GM23248 (cell line): ENCODE measurements at regions not wholly inside any gene's neighbourhood (a gene's known extent, or its start where the extent isn't known, plus 50 kb on each side); places are given as distances from the start of the nearest gene placed in this dataset.

ENCODE experiments used
- DNase-seq: peaks from one replicate; pipeline ENCODE4 v3.0.0-alpha.2; 2015
- H2AFZ ChIP-seq: fragments of 200-600 bp; sonication (generic); 2 replicates; pipeline ENCODE4 v1.6.1; 2016; ENCODE audit warnings: antibody characterized with exemption
- H3F3A ChIP-seq: fragments of 200-600 bp; sonication (generic); 2 replicates; pipeline ENCODE4 v1.6.1; 2016; ENCODE audit warnings: mild to moderate bottlenecking, antibody characterized with exemption, mixed run types; ENCODE audit not compliant: insufficient read depth
- H3K27ac ChIP-seq: fragments of 200-600 bp; sonication (generic); 2 replicates; pipeline ENCODE4 v1.5.1; 2016; ENCODE audit warnings: mild to moderate bottlenecking
- H3K27me3 ChIP-seq: fragments of 200-600 bp; sonication (generic); replicated peaks from 2 replicates; pipeline ENCODE4 v1.6.1; 2016; ENCODE audit warnings: mild to moderate bottlenecking; ENCODE audit not compliant: insufficient read depth
- H3K36me3 ChIP-seq: fragments of 200-600 bp; sonication (generic); 2 replicates; pipeline ENCODE4 v1.6.1; 2016; ENCODE audit warnings: low read depth, mild to moderate bottlenecking
- H3K4me1 ChIP-seq: fragments of 200-600 bp; sonication (generic); 2 replicates; pipeline ENCODE4 v1.6.1; 2016; ENCODE audit warnings: mild to moderate bottlenecking; ENCODE audit not compliant: insufficient read depth
- H3K4me2 ChIP-seq: fragments of 200-600 bp; sonication (generic); one replicate; pipeline ENCODE4 v1.6.1; 2016; ENCODE audit warnings: mild to moderate bottlenecking; ENCODE audit not compliant: unreplicated experiment
- H3K4me3 ChIP-seq: fragments of 200-600 bp; sonication (generic); 2 replicates; pipeline ENCODE4 v1.5.1; 2016; ENCODE audit warnings: mild to moderate bottlenecking
- H3K79me2 ChIP-seq: fragments of 200-600 bp; sonication (generic); 2 replicates; pipeline ENCODE4 v1.6.1; 2016; ENCODE audit warnings: mild to moderate bottlenecking; ENCODE audit not compliant: insufficient read depth
- H3K9ac ChIP-seq: fragments of 200-600 bp; sonication (generic); 2 replicates; pipeline ENCODE4 v1.6.1; 2016; ENCODE audit warnings: mild to moderate bottlenecking
- H3K9me2 ChIP-seq: fragments of 200-600 bp; sonication (generic); 2 replicates; pipeline ENCODE4 v1.6.1; 2016; ENCODE audit warnings: mixed run types, mild to moderate bottlenecking, moderate library complexity; ENCODE audit not compliant: insufficient read depth
- H3K9me3 ChIP-seq: fragments of 200-600 bp; sonication (generic); one replicate; pipeline ENCODE4 v1.6.1; 2017; ENCODE audit warnings: low read depth
- H4K20me1 ChIP-seq: fragments of 200-600 bp; sonication (generic); 2 replicates; pipeline ENCODE4 v1.6.0; 2016; ENCODE audit not compliant: insufficient read depth
- EZH2 ChIP-seq: fragments of 200-600 bp; sonication (generic); IDR thresholded peaks from 2 replicates; pipeline ENCODE4 v1.6.1; 2018; ENCODE audit warnings: antibody characterized with exemption, mild to moderate bottlenecking; ENCODE audit not compliant: insufficient read depth, poor library complexity, severe bottlenecking
- EZH2phosphoT487 ChIP-seq: fragments of 200-600 bp; sonication (generic); IDR thresholded peaks from 2 replicates; pipeline ENCODE4 v1.6.1; 2018; ENCODE audit warnings: antibody characterized with exemption, moderate library complexity, mild to moderate bottlenecking, low read depth; ENCODE audit not compliant: insufficient read depth
- WGBS, 2 experiments: methylation state at CpG; one replicate each; pipeline ENCODE4 v1.1.6; 2015 to 2017; ENCODE audit warnings: low lambda C conversion rate in 2 of 2, low coverage in 1 of 2; ENCODE audit errors: missing lambda C conversion rate in 2 of 2; 5-methylcytosine and 5-hydroxymethylcytosine counted together
- in situ Hi-C: fragments of 300-500 bp; cut with MboI; formaldehyde crosslinking; loops from 2 replicates; pipeline ENCODE4 v1.15.0; 2020

DNA sequence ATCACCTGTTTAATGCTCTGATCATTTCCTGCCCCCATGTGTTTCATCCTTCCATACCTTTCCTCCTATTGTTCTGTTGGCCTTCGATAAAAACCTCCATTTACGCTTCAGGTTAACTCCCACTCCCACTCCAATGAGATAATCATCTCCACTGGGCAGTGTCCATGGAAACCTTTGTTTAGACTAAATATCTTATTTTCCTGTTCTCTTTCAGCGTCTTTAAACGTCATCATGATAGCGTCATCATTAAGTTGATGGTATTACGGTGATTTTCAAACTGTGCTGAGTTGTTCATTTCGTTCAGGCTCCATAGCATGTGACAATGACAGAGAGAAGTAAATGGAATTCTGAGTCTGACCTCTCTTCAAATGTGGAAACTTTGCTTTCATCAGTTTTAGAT is 970.5 kb upstream of the SLC35B3 start:
- TF ChIP-seq EZH2phosphoT487 (no peak), EZH2 (no peak)
- peaks cover 8% of the 10 kb centered on the region for H3F3A ChIP-seq
- peaks cover 26% of the 10 kb centered on the region for H3K4me1 ChIP-seq
- no peaks in the 10 kb centered on the region for H4K20me1 ChIP-seq
- no peaks in the 10 kb centered on the region for H3K79me2 ChIP-seq
- no peak for DNase-seq
- no peaks in the 10 kb centered on the region for H3K27me3 ChIP-seq
- H3K4me2 ChIP-seq, result no peak overlapping the region
- H3K27ac ChIP-seq, result no peak overlapping the region
- no peaks in the 10 kb centered on the region for H3K9me2 ChIP-seq
- in situ Hi-C loops, result no loop called here
- no peak overlapping the region for H3K9ac ChIP-seq
- no peaks in the 10 kb centered on the region for H3K9me3 ChIP-seq
- 88 to 90% methylated on average over 7 of the region's 7 CpGs for WGBS, 2 experiments
- H3K36me3 ChIP-seq, result no peaks in the 10 kb centered on the region
- no peak overlapping the region for H3K4me3 ChIP-seq
- H2AFZ ChIP-seq, result no peak overlapping the region

DNA sequence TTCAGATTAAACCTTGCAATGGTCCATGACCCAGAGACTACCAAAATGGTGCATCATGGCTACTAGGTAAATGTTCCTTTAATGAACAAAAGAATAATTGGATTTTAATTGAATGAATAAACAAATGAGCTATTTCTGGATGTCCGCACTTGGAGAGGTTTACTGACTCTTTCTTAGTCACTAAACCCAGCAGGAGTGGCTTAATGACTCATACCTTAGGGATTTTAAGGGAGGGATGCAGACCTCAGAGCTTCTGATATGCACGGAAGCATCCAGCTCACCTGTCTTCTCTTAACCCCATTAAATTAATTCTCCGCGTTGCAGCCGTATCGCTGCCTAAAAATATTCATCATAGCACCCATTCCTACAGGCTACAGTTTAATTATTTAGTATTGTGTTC is 970.0 kb upstream of the SLC35B3 start:
- Histone ChIP-seq H3F3A (peaks cover 8% of the 10 kb centered on the region), H3K36me3 (no peaks in the 10 kb centered on the region), H4K20me1 (no peaks in the 10 kb centered on the region), H3K9me3 (no peaks in the 10 kb centered on the region), H3K27me3 (no peaks in the 10 kb centered on the region), H2AFZ (no peak overlapping the region), H3K79me2 (no peaks in the 10 kb centered on the region), H3K9ac (no peak overlapping the region), H3K4me1 (peaks cover 26% of the 10 kb centered on the region), H3K27ac (0 out of 2 replicates have a peak overlapping the region, but pooled peaks have one; percentile 3), H3K4me3 (no peak overlapping the region), H3K4me2 (peak overlapping the region; percentile 46), H3K9me2 (no peaks in the 10 kb centered on the region)
- WGBS, 2 experiments, result 46 to 52% methylated on average over 6 of the region's 6 CpGs
- in situ Hi-C loops, result no loop called here
- DNase-seq, result peak; percentile 86
- TF ChIP-seq EZH2phosphoT487 (no peak), EZH2 (no peak)

DNA sequence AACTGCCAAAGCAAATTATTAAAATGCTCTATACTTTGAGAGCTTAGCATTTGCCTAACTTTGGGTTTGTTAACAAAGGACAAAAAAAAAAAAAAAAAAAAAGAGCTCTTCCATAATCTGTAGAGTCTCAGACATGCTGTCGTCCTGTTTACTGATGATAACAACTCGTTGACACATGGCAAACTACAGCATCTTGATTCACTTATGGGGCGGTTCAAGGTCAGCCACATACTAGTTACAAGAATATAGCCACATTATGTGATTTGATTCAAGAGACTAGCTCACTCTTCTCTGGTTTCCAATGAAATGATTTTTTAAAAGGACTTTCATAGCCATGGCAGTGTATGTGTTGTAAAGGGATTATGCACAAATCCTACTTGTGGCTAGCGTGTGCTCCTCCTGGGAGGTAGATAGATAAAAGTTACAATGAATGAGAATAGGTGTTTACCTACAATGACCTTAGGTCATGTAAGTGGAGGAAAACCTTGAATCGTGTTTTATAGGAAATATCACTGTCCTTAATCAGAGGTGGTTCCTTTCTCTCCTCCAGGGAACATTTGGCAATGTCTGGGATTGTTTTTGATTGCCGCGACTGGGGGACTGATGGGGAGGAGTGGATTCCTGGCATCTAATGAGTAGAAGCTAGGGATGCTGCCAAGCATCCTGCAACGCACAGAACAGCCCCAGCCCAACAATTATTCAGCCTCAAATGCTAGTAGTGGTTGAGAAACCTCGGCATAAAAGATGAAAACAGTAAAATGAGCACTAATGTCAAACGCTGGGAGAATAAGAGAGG is 969.2 kb upstream of the SLC35B3 start:
- no peak overlapping the region for H3K4me3 ChIP-seq
- no peak overlapping the region for H3K9ac ChIP-seq
- peaks cover 8% of the 10 kb centered on the region for H3F3A ChIP-seq
- H3K36me3 ChIP-seq, result no peaks in the 10 kb centered on the region
- TF ChIP-seq EZH2phosphoT487 (no peak), EZH2 (no peak)
- peak overlapping the region; percentile 46 for H3K4me2 ChIP-seq
- H3K27me3 ChIP-seq, result no peaks in the 10 kb centered on the region
- H4K20me1 ChIP-seq, result no peaks in the 10 kb centered on the region
- peak; percentile 15 for DNase-seq
- 0 out of 2 replicates have a peak overlapping the region, but pooled peaks have one; percentile 3 for H3K27ac ChIP-seq
- no peaks in the 10 kb centered on the region for H3K9me2 ChIP-seq
- no peaks in the 10 kb centered on the region for H3K79me2 ChIP-seq
- 17 to 19% methylated on average over 10 of the region's 10 CpGs for WGBS, 2 experiments
- H3K4me1 ChIP-seq, result peaks cover 26% of the 10 kb centered on the region
- peak overlapping the region; percentile 35; the same call in 1 of the 2 replicates for H2AFZ ChIP-seq
- no peaks in the 10 kb centered on the region for H3K9me3 ChIP-seq
- in situ Hi-C loops, result no loop called here

DNA sequence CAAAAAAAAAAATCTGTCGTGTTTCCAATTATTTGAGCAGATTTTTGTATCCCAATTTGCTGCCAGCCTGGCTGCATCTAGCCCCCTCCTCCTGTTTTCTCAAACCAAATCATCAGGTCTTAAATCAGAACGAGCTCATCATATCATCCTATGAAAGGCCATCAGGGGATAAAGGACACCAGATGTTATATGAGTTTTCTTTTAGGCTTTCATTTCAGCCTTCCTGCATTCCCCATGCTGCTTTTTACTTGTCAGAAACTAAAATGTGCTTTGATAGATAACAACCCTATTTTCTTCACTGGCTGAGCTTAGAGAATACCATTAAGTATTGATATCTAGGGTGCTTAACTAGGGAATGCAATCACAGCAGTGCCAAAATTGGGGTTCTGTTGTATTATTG is 968.4 kb upstream of the SLC35B3 start:
- peaks cover 3% of the 10 kb centered on the region for H3K9me3 ChIP-seq
- no peak for TF ChIP-seq EZH2
- TF ChIP-seq EZH2phosphoT487, result no peak
- DNase-seq, result no peak
- peaks cover 26% of the 10 kb centered on the region for H3K4me1 ChIP-seq
- H3K4me3 ChIP-seq, result no peak overlapping the region
- no peak overlapping the region for H3K9ac ChIP-seq
- H3K9me2 ChIP-seq, result no peaks in the 10 kb centered on the region
- no peaks in the 10 kb centered on the region for H3K36me3 ChIP-seq
- peaks cover 8% of the 10 kb centered on the region for H3F3A ChIP-seq
- no peak overlapping the region for H2AFZ ChIP-seq
- no peaks in the 10 kb centered on the region for H4K20me1 ChIP-seq
- H3K27me3 ChIP-seq, result no peaks in the 10 kb centered on the region
- H3K79me2 ChIP-seq, result no peaks in the 10 kb centered on the region
- in situ Hi-C loops, result no loop called here
- no peak overlapping the region for H3K4me2 ChIP-seq
- H3K27ac ChIP-seq, result no peak overlapping the region
- 52 to 57% methylated on average over 2 of the region's 2 CpGs for WGBS, 2 experiments
